MCF 10A (cell line): ENCODE measurements at regions not wholly inside any gene's neighbourhood (a gene's known extent, or its start where the extent isn't known, plus 50 kb on each side); places are given as distances from the start of the nearest gene placed in this dataset.
"Not testable (repeated sequence)": the region's sequence is repeated elsewhere in the genome, so short reads cannot be mapped to it uniquely, and the experiment has no call there.

ENCODE experiments used
- BruUV-seq: library from RNA; stranded (reverse); fragments of 400-500 nt; replicated peaks from 2 replicates; lab custom pipeline; 2021; lab: Mats Ljungman, UMichigan
- CTCF ChIA-PET: fragments of 300-600 bp; sonication (Branson Sonifier 250); formaldehyde crosslinking; extraction: SDS; loops from one replicate; lab custom pipeline; 2021; ENCODE audit warnings: antibody characterized with exemption, inconsistent platforms; lab: Yijun Ruan, JAX
- POLR2A ChIA-PET: fragments of 300-600, 350-650 bp; sonication (Branson Sonifier 250); formaldehyde crosslinking; extraction: SDS; loops from one replicate; lab custom pipeline; 2020; ENCODE audit warnings: antibody characterized with exemption, inconsistent platforms; lab: Yijun Ruan, JAX
- DNase-seq: peaks from one replicate; pipeline ENCODE4 v3.0.0-alpha.2; 2018; ENCODE audit not compliant: unreplicated experiment
- H3K27ac Mint-ChIP-seq: one replicate; pipeline ENCODE4 v1.8.0; 2022; ENCODE audit warnings: mild to moderate bottlenecking, low read depth, mixed read lengths; ENCODE audit not compliant: unreplicated experiment
- H3K27me3 Mint-ChIP-seq: one replicate; pipeline ENCODE4 v1.8.0; 2022; ENCODE audit warnings: mixed read lengths; ENCODE audit not compliant: insufficient read depth, unreplicated experiment
- H3K36me3 Mint-ChIP-seq: one replicate; pipeline ENCODE4 v1.8.0; 2022; ENCODE audit warnings: mild to moderate bottlenecking, moderate library complexity, mixed read lengths; ENCODE audit not compliant: insufficient read depth, unreplicated experiment
- H3K4me1 Mint-ChIP-seq: one replicate; pipeline ENCODE4 v1.8.0; 2022; ENCODE audit warnings: mixed read lengths; ENCODE audit not compliant: insufficient read depth, unreplicated experiment
- H3K4me3 Mint-ChIP-seq: one replicate; pipeline ENCODE4 v1.8.0; 2022; ENCODE audit warnings: mild to moderate bottlenecking, moderate library complexity, mixed read lengths; ENCODE audit not compliant: unreplicated experiment
- H3K9me3 Mint-ChIP-seq: one replicate; pipeline ENCODE4 v1.8.0; 2022; ENCODE audit warnings: mixed read lengths; ENCODE audit not compliant: unreplicated experiment
- CTCF ChIP-seq: fragments of 200-600 bp; IDR thresholded peaks from one replicate; pipeline ENCODE4 v1.8.0; 2022; ENCODE audit warnings: antibody characterized with exemption, mild to moderate bottlenecking; ENCODE audit not compliant: unreplicated experiment
- intact Hi-C: fragments of 100-400 bp; cut with micrococcal nuclease; formaldehyde crosslinking; loops from 2 replicates; pipeline ENCODE4 v1.14.1; 2022

- Mint-ChIP-seq H3K27ac (no peak overlapping the region), H3K4me1 (peaks cover 10% of the 10 kb centered on the region), H3K4me3 (no peak overlapping the region), H3K36me3 (no peaks in the 10 kb centered on the region), H3K27me3 (no peaks in the 10 kb centered on the region), H3K9me3 (peaks cover 7% of the 10 kb centered on the region)
- ChIA-PET POLR2A (interaction anchor here (0.5 kb wide), 1 partner anchor 1732 kb away, joined by 3 read pairs; no protein-coding TSS in a partner anchor), CTCF (no interaction called here)
- intact Hi-C loops, result no loop called here
- no TSS peak for BruUV-seq
- no peak for DNase-seq
- no peak for TF ChIP-seq CTCF
Observed at GRCh38 chr10:9056521-9056920, 1002.0 kb downstream of the GATA3 start.

GRCh38 chr10:9057293-9057692, 1002.8 kb downstream of the GATA3 start:
- POLR2A ChIA-PET, H3K4me3 Mint-ChIP-seq, BruUV-seq, H3K36me3 Mint-ChIP-seq, H3K27me3 Mint-ChIP-seq, H3K4me1 Mint-ChIP-seq, H3K27ac Mint-ChIP-seq, DNase-seq, intact Hi-C loops, H3K9me3 Mint-ChIP-seq: not testable (repeated sequence)
- CTCF ChIA-PET, result interaction anchor here (0.8 kb wide), 1 partner anchor 10 kb away, joined by 4 read pairs; no protein-coding TSS in a partner anchor

- Mint-ChIP-seq H3K27ac (no peak overlapping the region), H3K36me3 (no peaks in the 10 kb centered on the region), H3K27me3 (no peaks in the 10 kb centered on the region), H3K9me3 (no peaks in the 10 kb centered on the region), H3K4me1 (no peaks in the 10 kb centered on the region), H3K4me3 (no peak overlapping the region)
- no peak for TF ChIP-seq CTCF
- intact Hi-C loops, result no loop called here
- no peak for DNase-seq
- CTCF ChIA-PET, result interaction anchor here (0.7 to 0.8 kb wide), 2 partner anchors 45 to 127 kb away, joined by 3 to 6 read pairs; no protein-coding TSS in a partner anchor
- POLR2A ChIA-PET, result interaction anchor here (0.8 to 1.2 kb wide), 4 partner anchors 9 to 924 kb away, joined by 3 read pairs; no protein-coding TSS in a partner anchor
- no TSS peak for BruUV-seq
Observed at GRCh38 chr10:9060314-9060713, 1005.8 kb downstream of the GATA3 start.

- Mint-ChIP-seq H3K27ac (no peak overlapping the region), H3K4me1 (no peaks in the 10 kb centered on the region), H3K9me3 (no peaks in the 10 kb centered on the region), H3K27me3 (no peaks in the 10 kb centered on the region), H3K36me3 (no peaks in the 10 kb centered on the region), H3K4me3 (no peak overlapping the region)
- BruUV-seq, result no TSS peak
- ChIA-PET CTCF (no interaction called here), POLR2A (no interaction called here)
- TF ChIP-seq CTCF, result no peak
- intact Hi-C loops, result no loop called here
- DNase-seq, result no peak
Observed at GRCh38 chr10:9061871-9062270, 1007.4 kb downstream of the GATA3 start.

- Mint-ChIP-seq H3K27ac (no peak overlapping the region), H3K9me3 (no peaks in the 10 kb centered on the region), H3K36me3 (no peaks in the 10 kb centered on the region), H3K4me3 (no peak overlapping the region), H3K27me3 (no peaks in the 10 kb centered on the region), H3K4me1 (peaks cover 5% of the 10 kb centered on the region)
- no peak for TF ChIP-seq CTCF
- POLR2A ChIA-PET, result no interaction called here
- intact Hi-C loops, result no loop called here
- BruUV-seq, result no TSS peak
- CTCF ChIA-PET, result no interaction called here
- DNase-seq, result no peak
Observed at GRCh38 chr10:9066152-9066551, 1011.7 kb downstream of the GATA3 start.
